NCI-H345 (cell line): ENCODE measurements at regions not wholly inside any gene's neighbourhood (a gene's known extent, or its start where the extent isn't known, plus 50 kb on each side); places are given as distances from the start of the nearest gene placed in this dataset.

Experiments
- DNase-seq: peaks from one replicate; lab custom pipeline; 2025; lab: John Stamatoyannopoulos, UW

DNA sequence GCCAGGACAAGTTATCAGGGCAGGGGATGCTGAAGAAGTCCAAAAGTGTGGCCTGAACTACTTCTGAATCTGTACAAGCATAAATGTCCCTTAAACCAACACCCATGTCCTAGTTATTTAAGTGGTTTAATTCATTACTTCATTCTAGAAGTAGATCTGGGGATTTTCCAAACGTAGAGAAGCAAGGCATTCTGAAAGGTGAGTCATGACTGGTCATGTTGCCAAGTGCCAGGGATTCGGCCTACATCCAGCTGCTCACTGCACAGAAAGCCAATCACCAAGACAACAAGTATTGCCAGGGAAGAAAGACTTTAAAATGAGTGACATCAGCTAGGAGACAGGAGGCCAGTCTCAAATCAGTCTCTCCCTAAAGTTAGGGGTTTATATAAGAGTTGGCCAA lies 396.6 kb downstream of the GABRB3 start:
- no peak for DNase-seq

DNA sequence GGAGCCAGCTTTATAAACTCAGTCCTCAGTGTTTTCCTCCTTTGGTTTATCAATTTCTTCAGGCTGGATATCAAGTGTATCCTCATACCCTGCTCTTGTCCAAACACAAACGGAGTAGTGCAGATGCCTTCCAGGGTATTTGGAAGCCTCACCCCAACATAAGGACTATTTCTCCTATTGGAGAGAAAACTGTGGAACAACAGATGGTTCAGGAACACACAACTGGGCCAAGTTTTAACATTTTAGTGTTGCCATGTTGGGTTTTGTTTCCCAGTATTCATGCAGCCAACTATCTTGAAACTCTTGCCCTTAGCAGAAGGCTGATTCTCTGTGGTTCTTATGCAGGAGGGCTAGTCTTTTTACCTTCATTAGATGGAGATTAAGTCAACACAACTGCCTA lies 398.1 kb downstream of the GABRB3 start:
- DNase-seq: no peak

DNA sequence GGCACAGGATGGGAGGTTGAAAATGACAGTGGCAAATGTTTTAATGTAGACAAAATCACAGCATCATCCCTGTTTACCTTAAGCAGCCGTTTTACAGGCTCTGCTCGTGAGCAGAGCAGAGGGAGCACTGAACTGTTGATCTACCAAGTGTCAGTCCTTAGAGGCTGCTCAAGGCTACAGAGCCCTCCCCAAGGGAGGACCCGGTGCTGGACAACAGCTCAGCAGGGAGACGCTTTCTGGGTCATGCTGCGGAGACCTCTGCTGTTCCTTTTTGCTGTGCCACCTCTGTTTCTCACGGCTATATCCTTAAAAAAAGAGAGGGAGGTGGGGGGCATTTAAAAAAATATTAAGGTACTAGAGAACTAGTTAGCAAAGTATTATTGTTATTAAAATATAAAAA lies 400.2 kb downstream of the GABRB3 start:
- no peak for DNase-seq

DNA sequence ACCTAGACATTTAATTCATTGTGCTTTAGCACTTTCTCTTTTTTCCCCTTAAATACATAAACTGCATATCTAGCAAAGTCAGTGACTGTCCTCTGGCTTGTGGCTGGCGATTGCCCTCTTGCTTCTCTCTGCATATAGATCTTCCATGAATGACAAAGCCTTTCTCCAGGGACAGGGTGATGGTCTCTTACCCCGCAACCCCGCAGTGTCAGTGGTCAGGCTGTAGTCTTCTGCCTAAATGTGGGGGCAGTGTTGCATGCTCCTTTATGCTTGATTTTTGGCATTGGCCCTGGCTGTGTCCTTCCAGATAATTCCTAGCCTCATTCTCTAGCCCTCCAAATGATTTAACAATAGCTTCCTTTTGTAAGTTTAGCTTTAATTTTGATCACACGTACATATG lies 407.8 kb downstream of the GABRB3 start:
- no peak for DNase-seq

DNA sequence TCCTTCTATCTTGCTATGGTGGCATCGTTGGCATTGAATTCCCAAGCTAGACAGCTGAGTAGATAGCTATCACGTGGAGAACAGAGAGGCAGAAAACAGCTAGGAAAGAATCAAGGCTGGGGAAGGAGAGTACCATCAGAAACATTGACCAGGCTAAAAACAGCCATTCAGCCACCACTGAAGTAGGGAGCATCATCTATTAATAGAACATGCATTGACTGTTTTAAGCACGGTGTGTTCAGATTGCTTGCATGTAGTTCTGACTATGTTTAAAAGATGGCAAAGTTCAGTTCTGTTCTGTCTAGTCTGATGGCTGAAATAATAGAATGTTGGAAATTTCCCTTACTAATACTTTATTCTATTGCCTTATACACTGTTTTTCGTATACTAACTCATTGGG lies 413.0 kb downstream of the GABRB3 start:
- DNase-seq: no peak

DNA sequence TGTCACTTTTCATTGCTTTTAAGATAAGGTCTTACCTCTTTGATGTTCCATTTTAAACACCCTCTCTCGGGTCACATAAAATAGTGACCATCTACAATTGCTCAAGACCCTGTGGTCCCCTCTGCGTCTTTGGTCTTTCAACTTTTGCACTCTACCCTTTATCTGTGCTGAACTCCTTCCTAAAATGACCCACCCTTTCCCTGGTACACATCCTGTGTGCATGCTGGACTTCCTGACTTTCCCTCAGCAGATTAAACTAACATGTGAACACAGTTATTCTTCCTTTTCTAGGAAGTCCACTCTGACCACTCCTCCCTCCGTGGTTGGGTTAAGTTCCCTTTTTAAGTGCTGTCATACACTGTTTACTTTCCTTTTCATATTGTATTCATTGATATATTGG lies 414.2 kb downstream of the GABRB3 start:
- DNase-seq: no peak

DNA sequence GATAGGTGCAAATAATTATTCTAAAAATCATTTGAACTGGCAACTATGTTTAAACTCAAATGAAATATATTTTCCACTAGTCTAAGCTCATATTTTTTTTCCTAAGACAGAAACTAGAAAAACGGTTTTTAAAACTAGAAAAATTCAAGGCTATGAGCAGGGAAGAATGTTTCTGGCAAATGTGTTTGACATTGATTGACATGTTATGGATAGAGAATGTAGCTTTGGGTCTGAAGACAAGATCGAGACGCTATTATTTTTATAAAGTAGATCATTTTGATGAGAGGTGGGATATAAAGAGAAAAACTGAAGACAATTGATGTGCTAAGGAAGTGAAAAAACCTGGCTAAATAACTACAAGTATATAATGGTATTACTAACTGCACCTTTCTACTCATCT lies 415.2 kb downstream of the GABRB3 start:
- no peak for DNase-seq

DNA sequence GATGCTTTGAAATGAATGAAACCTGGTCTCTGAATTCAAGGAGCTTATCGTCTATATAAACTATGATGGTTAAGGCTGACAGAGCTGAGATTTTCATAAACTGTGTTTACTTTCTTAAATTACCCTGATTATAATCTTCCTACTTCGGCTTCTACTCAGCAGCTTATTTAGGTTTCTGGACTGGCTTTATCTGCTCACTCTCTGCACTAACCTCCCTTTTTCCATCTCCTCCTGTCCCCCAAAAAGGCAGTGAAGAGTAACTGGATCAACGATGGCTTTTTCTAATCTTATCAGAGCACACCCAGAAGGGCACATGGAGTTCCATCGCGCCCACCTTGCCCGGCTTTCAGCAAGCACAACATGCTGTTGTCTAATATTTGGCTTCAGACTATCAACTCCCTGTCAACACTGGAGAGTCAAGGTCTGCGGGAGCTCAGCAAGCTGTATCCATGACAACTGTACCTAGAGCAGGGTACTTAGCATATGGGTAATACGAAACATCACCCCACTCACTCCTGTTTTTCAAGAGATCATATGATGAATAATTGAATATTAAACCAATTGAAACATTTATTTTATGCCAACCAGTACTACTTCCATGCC lies 417.3 kb downstream of the GABRB3 start:
- no peak for DNase-seq

DNA sequence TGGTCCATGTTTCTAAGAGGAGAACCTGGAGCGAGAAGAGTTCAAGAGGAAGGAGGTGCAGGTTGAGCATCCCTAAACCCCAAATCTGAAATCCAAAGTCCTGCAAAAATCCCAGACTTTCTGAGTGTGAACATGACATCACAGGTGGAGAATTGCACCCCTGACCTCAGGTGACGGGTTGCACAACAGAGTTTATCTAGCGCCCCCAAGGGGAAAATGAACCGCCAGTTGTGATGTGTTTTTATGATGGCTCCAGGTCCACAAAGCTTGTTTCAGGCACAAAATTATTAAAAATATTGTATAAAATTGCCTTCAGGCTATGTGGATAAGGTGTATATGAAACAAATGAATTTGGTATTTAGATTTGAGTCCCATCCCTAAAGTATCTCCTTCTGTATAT lies 420.0 kb downstream of the GABRB3 start:
- no peak for DNase-seq

DNA sequence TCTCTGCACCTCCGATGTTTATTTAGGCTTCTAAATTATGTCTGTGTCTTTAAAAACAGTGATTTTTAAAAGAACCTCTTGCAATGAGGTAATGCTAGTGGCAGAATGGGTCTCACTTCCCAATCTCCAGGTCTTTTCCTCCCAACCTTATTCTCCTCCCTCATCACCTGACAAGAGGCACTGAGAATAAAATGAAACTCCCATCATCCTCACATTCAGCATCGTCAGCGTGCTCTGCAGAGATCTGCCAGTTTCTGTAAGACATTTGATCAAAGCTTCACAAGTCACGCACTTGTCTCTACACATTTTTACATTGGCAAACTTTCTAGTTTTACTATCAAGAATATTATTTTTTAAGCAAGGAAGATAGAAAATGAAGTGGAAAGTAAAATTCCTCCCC lies 420.5 kb downstream of the GABRB3 start:
- DNase-seq: no peak

DNA sequence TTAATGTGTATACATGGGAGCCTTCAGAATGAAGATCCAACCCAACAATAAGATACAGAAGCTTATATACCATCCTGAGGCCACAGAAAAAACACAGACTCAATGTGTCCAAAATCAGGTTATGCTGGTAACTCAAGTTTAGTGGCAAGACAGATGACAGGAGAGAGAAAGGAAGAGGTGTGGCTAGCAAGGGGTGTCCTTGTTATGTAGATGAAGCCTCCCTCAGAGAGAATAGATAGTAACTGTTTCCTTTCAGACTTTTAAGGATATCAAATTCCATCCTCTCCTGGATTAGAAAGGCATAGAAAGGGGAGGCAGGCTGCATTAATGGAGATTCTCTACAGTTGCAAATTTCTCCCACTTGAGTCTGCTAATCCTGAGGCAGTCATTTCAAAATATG lies 447.4 kb downstream of the GABRB3 start:
- DNase-seq: no peak

DNA sequence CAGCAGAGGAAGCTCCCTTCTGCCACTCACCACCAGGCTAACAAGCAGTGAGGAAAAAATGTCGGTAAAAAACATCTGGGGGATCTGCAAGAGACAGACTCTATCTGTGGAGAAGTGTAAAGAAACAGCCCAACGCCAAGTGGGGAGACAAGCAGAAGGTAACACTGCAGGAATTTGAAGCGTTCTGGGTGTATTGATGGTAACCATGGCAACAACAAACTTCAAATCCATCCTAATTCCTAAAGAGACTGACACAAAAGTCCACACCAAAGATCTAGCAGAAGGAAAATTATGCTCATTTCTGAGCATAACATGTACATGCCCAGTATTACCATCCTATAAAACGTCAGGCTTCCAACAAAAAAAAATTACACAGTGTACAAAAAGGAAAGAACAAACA lies 449.3 kb downstream of the GABRB3 start:
- DNase-seq: no peak

DNA sequence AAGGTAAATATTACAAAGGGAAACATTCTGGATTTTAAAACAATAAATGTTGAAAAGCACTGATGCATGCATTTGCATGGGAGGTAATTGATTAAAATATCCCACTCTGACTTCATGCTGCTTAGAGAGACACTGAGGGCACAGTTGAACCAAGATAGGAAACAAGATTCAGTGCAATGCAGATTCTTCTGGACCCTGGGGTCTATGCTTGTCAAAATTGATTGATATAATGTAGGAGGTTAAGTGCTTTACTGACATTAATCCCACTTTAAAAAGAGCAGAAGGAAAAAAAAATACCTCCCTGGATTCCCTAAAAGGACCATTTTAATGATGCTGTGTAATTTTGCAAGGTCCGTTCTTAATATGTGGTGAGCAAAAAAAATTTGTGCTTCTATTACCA lies 454.2 kb downstream of the GABRB3 start:
- no peak for DNase-seq

DNA sequence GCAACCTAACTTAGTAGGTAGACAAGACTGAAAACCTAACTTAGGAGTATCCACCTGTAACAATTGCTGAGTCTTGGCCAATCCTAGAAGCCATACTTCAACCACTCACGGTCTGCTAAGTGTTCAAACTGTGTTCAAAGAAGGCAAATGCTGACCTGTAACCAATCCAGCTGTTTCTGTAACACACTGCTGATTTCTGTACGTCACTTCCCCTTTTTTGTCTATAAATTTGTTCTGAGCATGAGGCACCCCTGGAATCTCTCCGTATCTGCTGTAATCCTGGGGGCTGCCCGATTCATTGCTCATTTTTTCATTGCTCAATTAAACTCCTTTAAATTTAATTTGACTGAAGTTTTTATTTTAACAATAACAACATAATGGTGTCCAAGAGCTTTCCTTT lies 451.4 kb upstream of the ATP10A start:
- DNase-seq: no peak

DNA sequence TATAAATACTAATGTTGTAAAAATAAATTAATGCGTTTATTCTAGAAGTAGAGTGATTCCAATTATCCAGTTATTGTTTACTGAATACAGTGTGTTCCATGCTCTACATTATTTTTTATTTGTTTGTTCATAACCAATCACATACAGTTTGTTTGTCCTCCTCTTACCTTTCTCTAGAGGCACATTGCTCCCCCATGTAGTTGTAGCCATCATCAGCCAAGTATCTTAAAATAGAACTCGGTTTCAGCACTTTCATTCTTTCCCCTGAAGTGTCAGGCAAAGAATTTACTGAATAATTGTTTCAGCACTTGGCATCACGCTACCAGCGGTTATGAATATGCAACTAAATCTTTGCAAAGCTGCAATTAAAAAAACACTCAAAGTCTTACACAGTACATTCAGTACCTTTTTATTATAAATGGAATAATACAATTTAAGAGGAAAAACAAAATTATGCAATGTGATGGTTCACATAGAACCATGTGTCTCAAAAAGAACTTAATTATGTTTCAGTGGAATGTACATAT lies 448.6 kb upstream of the ATP10A start:
- DNase-seq: no peak

DNA sequence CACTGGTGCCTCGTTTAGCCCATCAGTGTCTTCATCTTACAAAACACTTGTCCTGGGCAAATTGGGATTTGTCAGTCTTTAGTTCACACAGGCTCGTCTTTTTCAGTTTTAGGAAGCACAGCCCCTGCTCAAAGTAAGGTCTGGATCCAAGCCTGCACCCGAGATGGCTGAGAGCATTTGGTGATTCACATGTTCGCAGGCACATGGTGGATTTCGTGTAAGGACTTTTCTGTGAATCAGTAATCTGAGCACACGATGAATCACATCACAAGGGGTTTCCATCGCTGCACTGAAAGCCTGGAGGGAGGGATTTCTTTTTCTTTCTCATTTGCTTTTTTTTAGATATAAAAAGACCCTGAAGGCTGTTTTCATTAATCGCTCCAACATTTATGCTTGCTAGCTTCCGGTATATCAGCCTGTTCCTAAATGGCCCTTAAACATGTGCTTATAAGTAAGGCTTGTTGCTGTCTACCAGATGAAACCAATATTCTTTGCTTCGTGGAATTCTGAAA lies 435.6 kb upstream of the ATP10A start:
- no peak for DNase-seq

DNA sequence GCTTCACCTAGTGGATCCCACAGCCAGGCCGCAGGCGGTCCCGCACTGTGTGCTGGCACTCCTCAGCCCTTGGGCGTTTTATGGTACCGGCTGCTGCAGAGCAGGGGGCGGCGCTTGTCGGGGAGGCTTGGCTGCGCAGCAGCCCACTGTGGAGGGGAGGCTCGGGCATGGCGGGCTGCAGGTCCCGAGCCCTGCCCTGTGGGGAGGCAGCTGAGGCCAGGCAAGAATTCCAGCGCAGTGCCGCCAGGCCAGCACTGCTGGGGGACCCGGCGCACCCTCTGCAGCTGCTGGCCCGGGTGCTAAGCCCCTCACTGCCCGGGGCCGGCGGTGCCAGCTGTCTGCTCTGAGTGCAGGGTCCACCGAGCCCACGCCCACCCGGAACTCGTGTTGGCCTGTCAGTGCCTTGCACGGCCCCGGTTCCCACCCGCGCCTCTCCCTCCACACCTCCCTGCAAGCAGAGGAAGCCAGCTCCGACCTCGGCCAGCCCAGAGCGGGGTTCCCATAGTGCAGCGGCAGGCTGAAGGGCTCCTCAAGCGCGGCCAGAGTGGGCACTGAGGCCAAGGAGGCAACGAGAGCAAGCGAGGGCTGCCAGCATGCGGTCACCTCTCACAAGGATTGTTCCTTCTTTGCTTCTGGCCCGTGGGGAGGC lies 435.0 kb upstream of the ATP10A start:
- no peak for DNase-seq

DNA sequence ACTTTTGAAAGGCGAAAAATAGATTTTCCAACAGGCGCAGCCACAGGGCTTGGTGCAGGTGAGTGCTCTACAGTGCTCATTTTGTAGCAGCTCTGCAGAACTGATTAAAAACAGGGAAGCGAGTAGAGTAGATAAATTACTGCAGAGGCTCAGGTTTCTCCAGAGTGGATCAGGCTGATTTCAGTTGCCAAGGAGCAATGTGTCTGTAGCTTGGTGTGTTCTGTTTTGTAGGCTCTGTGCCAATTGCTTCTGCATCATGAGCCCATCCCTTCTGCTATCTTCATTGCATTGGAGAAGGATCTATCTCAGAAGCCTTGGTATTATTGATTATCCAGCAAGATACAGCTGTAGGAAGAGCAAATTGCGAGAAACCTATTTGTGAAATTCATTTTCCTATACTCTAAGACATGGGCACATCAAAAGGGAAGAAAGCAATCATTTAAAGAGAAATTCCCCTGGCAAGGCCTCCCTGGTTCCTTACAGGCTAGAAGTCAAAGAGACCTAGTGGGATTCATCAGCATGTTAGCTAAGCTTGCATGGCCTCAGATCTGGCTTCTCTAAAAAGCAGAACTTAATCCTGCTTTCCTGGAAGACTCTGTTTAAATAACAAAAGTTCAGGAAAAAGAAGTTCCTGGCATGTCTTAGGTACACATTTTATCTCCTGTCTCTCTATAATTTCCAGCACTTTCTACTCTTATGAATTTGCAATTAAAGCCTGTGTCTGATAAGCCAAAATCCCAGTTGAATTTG lies 432.4 kb upstream of the ATP10A start:
- no peak for DNase-seq

DNA sequence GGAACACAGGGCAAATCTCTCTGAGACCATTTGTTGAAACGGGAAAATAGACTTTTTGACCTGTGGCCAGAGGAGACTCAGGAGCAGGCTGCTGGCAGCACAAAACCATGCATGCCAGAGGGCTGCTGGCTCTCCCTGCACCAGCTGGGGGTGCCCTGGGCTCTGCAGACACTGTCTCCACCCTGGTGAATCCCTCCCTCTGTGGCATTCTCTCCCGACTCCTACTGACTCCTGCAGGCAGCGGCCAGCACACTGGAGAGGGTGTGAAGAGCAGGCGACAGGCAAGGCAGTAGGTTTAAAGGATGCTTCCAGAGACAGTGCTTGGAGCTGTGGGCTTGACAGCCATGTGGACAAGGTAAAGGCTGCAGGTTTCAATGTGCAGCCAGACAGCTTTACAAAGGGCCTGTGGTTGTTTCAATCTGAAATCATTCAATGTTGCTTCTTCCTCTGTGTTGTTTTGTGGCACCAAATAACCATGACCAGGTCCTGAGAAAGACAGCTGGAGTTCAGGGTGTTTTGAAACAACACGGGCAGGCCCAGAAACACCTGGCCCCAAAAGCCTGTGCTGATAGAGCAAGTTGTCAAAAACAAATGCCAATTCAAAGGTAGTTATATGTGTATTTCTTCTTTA lies 431.0 kb upstream of the ATP10A start:
- DNase-seq: no peak

DNA sequence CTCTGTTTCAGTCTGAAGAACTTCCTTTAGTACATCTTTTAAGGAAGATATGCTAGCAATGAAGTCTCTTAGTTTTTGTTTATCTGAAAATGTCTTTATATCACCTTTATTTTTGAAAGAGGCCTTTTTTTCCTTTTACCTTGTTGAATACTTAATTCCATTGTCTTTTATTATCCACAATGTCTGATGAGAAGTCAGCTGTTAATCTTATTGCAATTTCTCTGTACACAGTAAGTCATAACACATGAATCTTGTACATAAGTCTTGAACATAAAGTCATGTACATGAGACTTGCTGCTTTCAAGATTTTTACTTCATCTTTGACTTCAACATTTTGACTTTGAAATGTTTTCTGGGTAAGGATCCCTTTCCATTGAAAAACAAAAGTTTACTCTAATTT lies 424.3 kb upstream of the ATP10A start:
- DNase-seq: no peak

DNA sequence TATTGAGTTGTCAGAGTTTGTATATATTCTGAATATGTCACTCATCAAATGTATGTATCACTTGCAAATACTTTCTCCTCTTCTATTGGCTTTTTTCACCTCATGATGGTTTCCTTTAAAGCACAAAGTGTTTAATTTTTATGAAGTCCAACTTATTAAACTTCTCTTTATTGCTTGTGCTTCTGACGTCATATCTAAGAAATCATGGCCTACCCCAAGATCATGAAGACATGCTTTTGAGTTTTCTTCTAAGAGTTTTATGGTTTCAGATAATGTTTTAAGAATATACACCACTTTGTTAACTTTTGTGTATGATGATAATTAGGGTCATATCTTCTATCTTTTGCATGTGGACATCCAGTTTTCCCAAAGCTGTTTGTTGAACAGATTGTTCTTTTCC lies 417.2 kb upstream of the ATP10A start:
- DNase-seq: no peak

DNA sequence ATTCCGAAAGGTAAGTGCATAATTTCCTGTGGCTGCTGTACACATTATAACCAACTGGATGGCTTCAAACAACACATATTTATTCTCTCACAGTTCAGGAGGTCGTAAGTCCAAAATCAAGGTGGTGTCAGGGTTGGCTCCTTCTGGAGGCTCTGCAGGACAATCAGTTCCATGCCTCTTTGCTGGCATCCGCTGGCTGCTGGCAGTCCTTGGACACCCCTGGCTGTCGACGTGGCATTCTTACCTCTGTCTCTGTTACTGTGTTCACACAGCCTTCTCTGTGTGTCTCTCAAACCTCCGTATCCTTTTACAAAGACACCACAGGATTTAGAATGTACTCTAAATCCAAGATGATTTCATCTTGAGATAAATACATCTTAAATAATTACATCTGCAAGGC lies 398.8 kb upstream of the ATP10A start:
- no peak for DNase-seq

DNA sequence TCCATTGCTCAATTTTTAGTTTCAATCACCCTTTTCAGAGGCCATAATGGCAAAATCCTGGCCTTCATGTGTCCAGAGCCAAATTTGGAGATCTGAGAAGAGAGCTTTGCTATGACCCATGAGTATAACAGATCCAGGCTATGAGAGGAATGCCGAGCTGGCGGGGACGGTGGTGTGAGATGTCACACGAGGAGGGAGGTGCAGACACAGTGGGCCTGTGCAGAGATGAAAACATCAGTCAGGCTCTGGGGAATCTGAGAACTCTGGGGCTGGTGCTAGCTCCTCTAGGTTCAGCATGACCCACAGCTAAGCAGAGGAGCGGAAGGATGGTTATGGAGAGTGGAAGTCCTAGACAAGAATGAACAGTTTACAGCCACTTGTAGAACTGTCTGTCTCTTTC lies 398.3 kb upstream of the ATP10A start:
- no peak for DNase-seq
